Caco-2 (cell line): ENCODE measurements at regions not wholly inside any gene's neighbourhood (a gene's known extent, or its start where the extent isn't known, plus 50 kb on each side); places are given as distances from the start of the nearest gene placed in this dataset.

Experiments used
- BruUV-seq: library from RNA; stranded (reverse); fragments of 400-500 nt; replicated peaks from 2 replicates; lab custom pipeline; 2021; lab: Mats Ljungman, UMichigan
- CTCF ChIA-PET: fragments of 300-600 bp; sonication (Branson Sonifier 250); formaldehyde crosslinking; loops from one replicate; lab custom pipeline; 2022; ENCODE audit warnings: antibody characterized with exemption; lab: Charles Lee
- POLR2A ChIA-PET: fragments of 300-600 bp; sonication (Branson Sonifier 250); formaldehyde crosslinking; loops from one replicate; lab custom pipeline; 2022; ENCODE audit warnings: antibody characterized with exemption; lab: Charles Lee
- DNase-seq, 2 experiments: peaks; one replicate each; pipeline versions ENCODE4 v3.0.0 to v3.0.0-alpha.2; 2020 to 2022
- H3K27me3 ChIP-seq: replicated peaks from 2 replicates; pipeline ENCODE4 v1.6.0; 2011; ENCODE audit warnings: low read length; ENCODE audit not compliant: control insufficient read depth, insufficient read depth
- H3K36me3 ChIP-seq: 2 replicates; pipeline ENCODE4 v1.5.1; 2011; ENCODE audit warnings: low read length; ENCODE audit not compliant: control insufficient read depth, insufficient read depth
- H3K4me1 ChIP-seq: fragments of 250-450 bp; sonication (Bioruptor Pico); 2 replicates; pipeline ENCODE4 v1.5.1; 2020; ENCODE audit warnings: mild to moderate bottlenecking
- H3K4me3 ChIP-seq: 2 replicates; pipeline ENCODE4 v1.5.1; 2011; ENCODE audit warnings: low read depth, mild to moderate bottlenecking, control low read depth, low read length
- H3K9me3 ChIP-seq: fragments of 250-450 bp; sonication (Bioruptor Pico); 2 replicates; pipeline ENCODE4 v1.5.1; 2020; ENCODE audit warnings: mild to moderate bottlenecking, moderate library complexity
- H3K27ac Mint-ChIP-seq: one replicate; pipeline ENCODE4 v1.8.0; 2022; ENCODE audit warnings: mixed read lengths; ENCODE audit not compliant: unreplicated experiment
- H3K27me3 Mint-ChIP-seq: one replicate; pipeline ENCODE4 v1.8.0; 2022; ENCODE audit warnings: mixed read lengths; ENCODE audit not compliant: insufficient read depth, unreplicated experiment
- H3K36me3 Mint-ChIP-seq: one replicate; pipeline ENCODE4 v1.8.0; 2022; ENCODE audit warnings: mild to moderate bottlenecking, mixed read lengths; ENCODE audit not compliant: insufficient read depth, unreplicated experiment
- H3K4me1 Mint-ChIP-seq: one replicate; pipeline ENCODE4 v1.8.0; 2022; ENCODE audit warnings: low read depth, mixed read lengths; ENCODE audit not compliant: unreplicated experiment
- H3K4me3 Mint-ChIP-seq: one replicate; pipeline ENCODE4 v1.8.0; 2022; ENCODE audit warnings: mild to moderate bottlenecking, moderate library complexity, mixed read lengths; ENCODE audit not compliant: unreplicated experiment
- H3K9me3 Mint-ChIP-seq: one replicate; pipeline ENCODE4 v1.8.0; 2022; ENCODE audit warnings: mixed read lengths; ENCODE audit not compliant: unreplicated experiment
- CTCF ChIP-seq, 2 experiments: fragments of 200-600 bp in 1 of 2; IDR thresholded peaks; 1 replicate in 1 of 2; 2 replicates in 1 of 2; pipeline versions ENCODE4 v1.5.1 to v1.8.0; 2011 to 2022; ENCODE audit warnings: antibody characterized with exemption in 1 of 2, control low read depth in 1 of 2, inconsistent platforms in 1 of 2, low read depth in 1 of 2, low read length in 1 of 2, mild to moderate bottlenecking in 1 of 2, moderate library complexity in 1 of 2; ENCODE audit not compliant: insufficient read depth in 1 of 2, severe bottlenecking in 1 of 2, unreplicated experiment in 1 of 2
- intact Hi-C: fragments of 100-400 bp; cut with micrococcal nuclease; formaldehyde crosslinking; loops from one replicate; pipeline ENCODE4 v1.10.0; 2022; ENCODE audit not compliant: unreplicated experiment

GRCh38 chr2:198701481-198701880 is 756.3 kb downstream of the SATB2 start:
- Mint-ChIP-seq H3K4me1 (peaks cover 7% of the 10 kb centered on the region), H3K27ac (no peak overlapping the region), H3K4me3 (no peak overlapping the region), H3K9me3 (no peaks in the 10 kb centered on the region), H3K36me3 (no peaks in the 10 kb centered on the region), H3K27me3 (no peaks in the 10 kb centered on the region)
- DNase-seq, result no peak
- H3K27me3 ChIP-seq, result no peaks in the 10 kb centered on the region
- CTCF ChIA-PET, result no interaction called here
- no TSS peak for BruUV-seq
- no peaks in the 10 kb centered on the region for H3K4me1 ChIP-seq
- H3K9me3 ChIP-seq, result no peaks in the 10 kb centered on the region
- POLR2A ChIA-PET, result no interaction called here
- no peaks in the 10 kb centered on the region for H3K36me3 ChIP-seq
- no peak overlapping the region for H3K4me3 ChIP-seq
- intact Hi-C loops, result no loop called here
- no peak for TF ChIP-seq CTCF (IDR thresholded peaks at IDR 0.05; ENCODE audit: insufficient read depth in 1 of 2, low read depth in 1 of 2, low read length in 1 of 2, severe bottlenecking in 1 of 2, unreplicated experiment in 1 of 2)

- CTCF ChIA-PET, result no interaction called here
- no TSS peak for BruUV-seq
- no peak overlapping the region for H3K4me3 ChIP-seq
- no peak overlapping the region for H3K4me3 Mint-ChIP-seq
- peaks cover 7% of the 10 kb centered on the region for H3K4me1 Mint-ChIP-seq
- H3K9me3 ChIP-seq, result no peaks in the 10 kb centered on the region
- H3K9me3 Mint-ChIP-seq, result no peaks in the 10 kb centered on the region
- no peak for TF ChIP-seq CTCF (IDR thresholded peaks at IDR 0.05; ENCODE audit: insufficient read depth in 1 of 2, low read depth in 1 of 2, low read length in 1 of 2, severe bottlenecking in 1 of 2, unreplicated experiment in 1 of 2)
- no peak overlapping the region for H3K27ac Mint-ChIP-seq
- intact Hi-C loops, result no loop called here
- H3K36me3 ChIP-seq, result no peaks in the 10 kb centered on the region
- H3K4me1 ChIP-seq, result no peaks in the 10 kb centered on the region
- H3K27me3 Mint-ChIP-seq, result no peaks in the 10 kb centered on the region
- H3K36me3 Mint-ChIP-seq, result no peaks in the 10 kb centered on the region
- DNase-seq, result no peak
- POLR2A ChIA-PET, result no interaction called here
- H3K27me3 ChIP-seq, result no peaks in the 10 kb centered on the region
Measured at GRCh38 chr2:198700319-198700718, 757.4 kb downstream of the SATB2 start.

GRCh38 chr2:198698230-198698629 is 759.5 kb downstream of the SATB2 start:
- POLR2A ChIA-PET, result no interaction called here
- no peaks in the 10 kb centered on the region for H3K36me3 Mint-ChIP-seq
- CTCF ChIA-PET, result no interaction called here
- Histone ChIP-seq H3K36me3 (no peaks in the 10 kb centered on the region), H3K9me3 (no peaks in the 10 kb centered on the region), H3K4me3 (no peak overlapping the region), H3K4me1 (no peaks in the 10 kb centered on the region), H3K27me3 (no peaks in the 10 kb centered on the region)
- no peaks in the 10 kb centered on the region for H3K9me3 Mint-ChIP-seq
- no TSS peak for BruUV-seq
- H3K4me1 Mint-ChIP-seq, result peaks cover 8% of the 10 kb centered on the region
- H3K27me3 Mint-ChIP-seq, result no peaks in the 10 kb centered on the region
- DNase-seq, result no peak
- no peak overlapping the region for H3K27ac Mint-ChIP-seq
- intact Hi-C loops, result no loop called here
- H3K4me3 Mint-ChIP-seq, result no peak overlapping the region
- no peak for TF ChIP-seq CTCF (IDR thresholded peaks at IDR 0.05; ENCODE audit: insufficient read depth in 1 of 2, low read depth in 1 of 2, low read length in 1 of 2, severe bottlenecking in 1 of 2, unreplicated experiment in 1 of 2)
